H9 (cell line): ENCODE measurements at regions not wholly inside any gene's neighbourhood (a gene's known extent, or its start where the extent isn't known, plus 50 kb on each side); places are given as distances from the start of the nearest gene placed in this dataset.

ENCODE experiments used
- DNase-seq: peaks from one replicate; pipeline ENCODE4 v3.0.0-alpha.2; 2017
- H2AFZ ChIP-seq: one replicate; pipeline ENCODE4 v1.6.1; 2013; ENCODE audit warnings: mild to moderate bottlenecking, low read length, control low read depth, moderate library complexity
- H2AK5ac ChIP-seq: 2 replicates; pipeline ENCODE4 v1.6.1; 2013; ENCODE audit warnings: low read length, control low read depth, mixed read lengths; ENCODE audit not compliant: insufficient read length
- H2BK120ac ChIP-seq: one replicate; pipeline ENCODE4 v1.6.1; 2013; ENCODE audit warnings: low read depth, mild to moderate bottlenecking, low read length, control low read depth, inconsistent platforms; ENCODE audit not compliant: poor library complexity, severe bottlenecking
- H2BK12ac ChIP-seq: 2 replicates; pipeline ENCODE4 v1.6.1; 2013; ENCODE audit warnings: low read length, control low read depth, mixed read lengths, low read depth; ENCODE audit not compliant: insufficient read length
- H2BK15ac ChIP-seq: 2 replicates; pipeline ENCODE4 v1.6.1; 2013; ENCODE audit warnings: low read depth, low read length, control low read depth
- H2BK20ac ChIP-seq: one replicate; pipeline ENCODE4 v1.6.1; 2013; ENCODE audit warnings: low read depth, mild to moderate bottlenecking, low read length, control low read depth, inconsistent platforms; ENCODE audit not compliant: poor library complexity, severe bottlenecking
- H2BK5ac ChIP-seq: 2 replicates; pipeline ENCODE4 v1.6.1; 2013; ENCODE audit warnings: low read length, control low read depth, mixed read lengths; ENCODE audit not compliant: insufficient read length
- H3K14ac ChIP-seq: 2 replicates; pipeline ENCODE4 v1.6.1; 2013; ENCODE audit warnings: low read length, control low read depth; ENCODE audit not compliant: insufficient read depth
- H3K18ac ChIP-seq: 2 replicates; pipeline ENCODE4 v1.6.1; 2013; ENCODE audit warnings: low read depth, mild to moderate bottlenecking, mixed read lengths, low read length, control low read depth; ENCODE audit not compliant: insufficient read length
- H3K23ac ChIP-seq: 2 replicates; pipeline ENCODE4 v1.6.1; 2013; ENCODE audit warnings: low read length, control low read depth, mixed read lengths, low read depth; ENCODE audit not compliant: insufficient read length
- H3K23me2 ChIP-seq: 2 replicates; pipeline ENCODE4 v1.6.1; 2013; ENCODE audit warnings: low read depth, mild to moderate bottlenecking, mixed read lengths, low read length, control low read depth; ENCODE audit not compliant: insufficient read length, poor library complexity, severe bottlenecking
- H3K27ac ChIP-seq: 2 replicates; pipeline ENCODE4 v1.5.1; 2013; ENCODE audit warnings: low read length, control low read depth, mixed read lengths, low read depth; ENCODE audit not compliant: insufficient read length
- H3K27me3 ChIP-seq: 2 replicates; pipeline ENCODE4 v1.6.1; 2013; ENCODE audit warnings: low read length, control low read depth, inconsistent platforms; ENCODE audit not compliant: insufficient read depth
- H3K4ac ChIP-seq: 2 replicates; pipeline ENCODE4 v1.6.1; 2013; ENCODE audit warnings: low read depth, mild to moderate bottlenecking, control low read depth, inconsistent platforms, low read length, moderate library complexity
- H3K4me1 ChIP-seq: 2 replicates; pipeline ENCODE4 v1.6.1; 2013; ENCODE audit warnings: low read length, control low read depth, inconsistent platforms; ENCODE audit not compliant: insufficient read depth
- H3K4me2 ChIP-seq: 2 replicates; pipeline ENCODE4 v1.6.1; 2013; ENCODE audit warnings: low read length, control low read depth, mixed read lengths; ENCODE audit not compliant: insufficient read length, insufficient read depth
- H3K56ac ChIP-seq: 2 replicates; pipeline ENCODE4 v1.6.1; 2013; ENCODE audit warnings: low read depth, mild to moderate bottlenecking, mixed read lengths, low read length, control low read depth; ENCODE audit not compliant: insufficient read length
- H3K79me1 ChIP-seq: 2 replicates; pipeline ENCODE4 v1.6.1; 2013; ENCODE audit warnings: low read depth, mild to moderate bottlenecking, moderate library complexity, low read length, control low read depth, inconsistent platforms; ENCODE audit not compliant: insufficient read depth, poor library complexity, severe bottlenecking
- H3K79me2 ChIP-seq: 2 replicates; pipeline ENCODE4 v1.6.1; 2013; ENCODE audit warnings: low read length, control low read depth, inconsistent platforms; ENCODE audit not compliant: insufficient read depth
- H3K9ac ChIP-seq: 2 replicates; pipeline ENCODE4 v1.6.1; 2013; ENCODE audit warnings: low read length, control low read depth, mixed read lengths; ENCODE audit not compliant: insufficient read length; ENCODE audit errors: extremely low read depth
- H3K9me3 ChIP-seq: one replicate; pipeline ENCODE4 v1.6.1; 2013; ENCODE audit warnings: low read depth, low read length, inconsistent platforms; ENCODE audit not compliant: control insufficient read depth
- H3T11ph ChIP-seq: one replicate; pipeline ENCODE4 v1.6.1; 2013; ENCODE audit warnings: mild to moderate bottlenecking, low read length, control low read depth, inconsistent platforms
- H4K20me1 ChIP-seq: one replicate; pipeline ENCODE4 v1.6.1; 2013; ENCODE audit not compliant: control insufficient read depth, insufficient read length, insufficient read depth
- H4K5ac ChIP-seq: 2 replicates; pipeline ENCODE4 v1.6.1; 2013; ENCODE audit warnings: low read depth, mild to moderate bottlenecking, mixed read lengths, low read length, control low read depth; ENCODE audit not compliant: insufficient read length
- H4K8ac ChIP-seq: replicated peaks from 2 replicates; pipeline ENCODE4 v1.6.1; 2013; ENCODE audit warnings: low read length, control low read depth, mixed read lengths, low read depth; ENCODE audit not compliant: insufficient read length
- H4K91ac ChIP-seq: 2 replicates; pipeline ENCODE4 v1.6.1; 2013; ENCODE audit warnings: low read depth, mild to moderate bottlenecking, moderate library complexity, mixed read lengths, low read length, control low read depth; ENCODE audit not compliant: insufficient read length
- H3K27ac Mint-ChIP-seq, 3 experiments: 2 replicates in 2 of 3; 3 replicates in 1 of 3; pipeline ENCODE4 v1.8.0; 2020 to 2021; ENCODE audit warnings: mixed read lengths in 3 of 3, mild to moderate bottlenecking in 1 of 3, moderate library complexity in 1 of 3
- H3K27me3 Mint-ChIP-seq: 2 replicates; pipeline ENCODE4 v1.8.0; 2021; ENCODE audit warnings: low read depth, mild to moderate bottlenecking, moderate library complexity, mixed read lengths
- H3K36me3 Mint-ChIP-seq, 3 experiments: 2 replicates in 2 of 3; 3 replicates in 1 of 3; pipeline ENCODE4 v1.8.0; 2020 to 2021; ENCODE audit warnings: low read depth in 3 of 3, mixed read lengths in 3 of 3; ENCODE audit not compliant: insufficient read depth in 1 of 3
- H3K4me1 Mint-ChIP-seq, 2 experiments: 2 replicates each; pipeline ENCODE4 v1.8.0; 2020; ENCODE audit warnings: mixed read lengths in 2 of 2
- H3K4me3 Mint-ChIP-seq, 2 experiments: 2 replicates in 1 of 2; 3 replicates in 1 of 2; pipeline ENCODE4 v1.8.0; 2020 to 2021; ENCODE audit warnings: mild to moderate bottlenecking in 2 of 2, mixed read lengths in 2 of 2, moderate library complexity in 1 of 2
- H3K9me3 Mint-ChIP-seq, 2 experiments: 2 replicates in 1 of 2; 3 replicates in 1 of 2; pipeline ENCODE4 v1.8.0; 2020; ENCODE audit warnings: mild to moderate bottlenecking in 2 of 2, mixed read lengths in 2 of 2, moderate library complexity in 1 of 2
- CTCF ChIP-seq: fragments of 200-600 bp; sonication (generic); conservative IDR thresholded peaks from 3 replicates; pipeline ENCODE4 v1.8.0; 2021; ENCODE audit warnings: antibody characterized with exemption, mild to moderate bottlenecking
- WGBS: extraction: QIAGEN DNeasy Blood & Tissue Kit; methylation state at CpG from one replicate; pipeline ENCODE4 v1.1.7; 2013; ENCODE audit warnings: missing lambda C conversion rate, low lambda C conversion rate, mixed read lengths; ENCODE audit not compliant: insufficient read length; ENCODE audit errors: extremely low coverage; 5-methylcytosine and 5-hydroxymethylcytosine counted together

GRCh38 chr22:47663615-47664605 lies 901.5 kb downstream of the TBC1D22A start:
- Histone ChIP-seq H4K20me1 (no peaks in the 10 kb centered on the region), H3K79me2 (no peaks in the 10 kb centered on the region), H3K4me1 (no peaks in the 10 kb centered on the region), H3K79me1 (no peaks in the 10 kb centered on the region), H3K18ac (no peak overlapping the region), H4K91ac (no peak overlapping the region), H2BK20ac (peak overlapping the region; percentile 16), H3K4ac (no peak overlapping the region), H3K4me2 (no peak overlapping the region), H2BK15ac (no peak overlapping the region), H2AFZ (no peak overlapping the region), H4K5ac (no peak overlapping the region), H2AK5ac (no peak overlapping the region), H3K27me3 (no peaks in the 10 kb centered on the region), H3K27ac (no peak overlapping the region), H3K9ac (no peak overlapping the region), H3K56ac (no peak overlapping the region), H3K9me3 (no peaks in the 10 kb centered on the region), H3K23me2 (no peaks in the 10 kb centered on the region), H2BK12ac (no peak overlapping the region), H2BK5ac (no peak overlapping the region), H3K14ac (no peak overlapping the region), H4K8ac (no peak overlapping the region), H3T11ph (no peak overlapping the region), H3K23ac (no peak overlapping the region), H2BK120ac (no peak overlapping the region)
- no CpG with 5 or more reads among the region's 14 CpGs for WGBS
- H3K4me1 Mint-ChIP-seq, result peaks cover 20 to 23% of the 10 kb centered on the region in 2 experiments
- H3K27me3 Mint-ChIP-seq, result peaks cover 36% of the 10 kb centered on the region
- peaks cover 42 to 43% of the 10 kb centered on the region in 2 experiments for H3K9me3 Mint-ChIP-seq
- DNase-seq, result no peak
- H3K36me3 Mint-ChIP-seq, result peaks cover 14 to 39% (median 15%) of the 10 kb centered on the region in 3 experiments; a peak in 6 of 7 replicates
- TF ChIP-seq CTCF, result no peak
- H3K4me3 Mint-ChIP-seq, result no peak overlapping the region
- H3K27ac Mint-ChIP-seq, result no peak overlapping the region
